RPMI8226 (cell line): ENCODE measurements at regions not wholly inside any gene's neighbourhood (a gene's known extent, or its start where the extent isn't known, plus 50 kb on each side); places are given as distances from the start of the nearest gene placed in this dataset.
"Not testable (repeated sequence)": the region's sequence is repeated elsewhere in the genome, so short reads cannot be mapped to it uniquely, and the experiment has no call there.

Experiments
- DNase-seq: peaks from one replicate; pipeline ENCODE4 v3.0.0-alpha.2; 2015

GRCh38 chr2:138273280-138273679 lies 228.3 kb upstream of the SPOPL start:
- DNase-seq, result not testable (repeated sequence)

- no peak for DNase-seq
These were observed 226.9 kb upstream of the SPOPL start for GRCh38 chr2:138274421-138275291.

GRCh38 chr2:138275292-138275690 lies 226.3 kb upstream of the SPOPL start:
- DNase-seq, result no peak

- DNase-seq, result no peak
These were observed 225.7 kb upstream of the SPOPL start for GRCh38 chr2:138275881-138276280.

GRCh38 chr2:138276339-138276738 lies 225.2 kb upstream of the SPOPL start:
- DNase-seq, result no peak

- DNase-seq, result no peak
These were observed 224.5 kb upstream of the SPOPL start for GRCh38 chr2:138277062-138277461.

- no peak for DNase-seq
These were observed 221.7 kb upstream of the SPOPL start for GRCh38 chr2:138279871-138280270.

GRCh38 chr2:138280999-138281695 lies 220.4 kb upstream of the SPOPL start:
- DNase-seq, result no peak

- no peak for DNase-seq
These were observed 219.4 kb upstream of the SPOPL start for GRCh38 chr2:138282014-138282672.

- no peak for DNase-seq
These were observed 209.8 kb upstream of the SPOPL start for GRCh38 chr2:138291805-138292204.

GRCh38 chr2:138293045-138293444 lies 208.5 kb upstream of the SPOPL start:
- no peak for DNase-seq

GRCh38 chr2:138293549-138293948 lies 208.0 kb upstream of the SPOPL start:
- no peak for DNase-seq

- DNase-seq, result no peak
These were observed 207.1 kb upstream of the SPOPL start for GRCh38 chr2:138294451-138294850.

- no peak for DNase-seq
These were observed 205.2 kb upstream of the SPOPL start for GRCh38 chr2:138296365-138296764.

- no peak for DNase-seq
These were observed 203.3 kb upstream of the SPOPL start for GRCh38 chr2:138298120-138298814.

- DNase-seq, result no peak
These were observed 202.7 kb upstream of the SPOPL start for GRCh38 chr2:138298900-138299299.

GRCh38 chr2:138306626-138307025 lies 194.9 kb upstream of the SPOPL start:
- DNase-seq, result no peak

- DNase-seq, result no peak
These were observed 194.5 kb upstream of the SPOPL start for GRCh38 chr2:138307099-138307498.

- DNase-seq, result no peak
These were observed 191.8 kb upstream of the SPOPL start for GRCh38 chr2:138309760-138310159.

- DNase-seq, result no peak
These were observed 189.5 kb upstream of the SPOPL start for GRCh38 chr2:138312061-138312460.

- DNase-seq, result not testable (repeated sequence)
These were observed 186.0 kb upstream of the SPOPL start for GRCh38 chr2:138315619-138316018.

GRCh38 chr2:138319616-138320015 lies 182.0 kb upstream of the SPOPL start:
- no peak for DNase-seq

- no peak for DNase-seq
These were observed 180.1 kb upstream of the SPOPL start for GRCh38 chr2:138321458-138321857.
